Muscle layer of duodenum (tissue), 2 donors: ENCODE measurements at regions not wholly inside any gene's neighbourhood (a gene's known extent, or its start where the extent isn't known, plus 50 kb on each side); places are given as distances from the start of the nearest gene placed in this dataset.
"Not testable (repeated sequence)": the region's sequence is repeated elsewhere in the genome, so short reads cannot be mapped to it uniquely, and the experiment has no call there.

Source experiments
- H3K27ac ChIP-seq: one replicate; pipeline ENCODE4 v1.7.0; 2013; ENCODE audit warnings: mild to moderate bottlenecking, low read length
- H3K27me3 ChIP-seq: one replicate; pipeline ENCODE4 v1.7.0; 2013; ENCODE audit warnings: low read depth, mild to moderate bottlenecking, control low read depth, low read length
- H3K36me3 ChIP-seq, 2 donors: one replicate each; pipeline ENCODE4 v1.7.0; 2013; ENCODE audit warnings: low read length in 2 of 2, control low read depth in 1 of 2, mild to moderate bottlenecking in 1 of 2; ENCODE audit not compliant: insufficient read depth in 2 of 2, control insufficient read depth in 1 of 2
- H3K4me1 ChIP-seq, 2 donors: one replicate each; pipeline ENCODE4 v1.7.0; 2013; ENCODE audit warnings: low read length in 2 of 2, mild to moderate bottlenecking in 2 of 2, control low read depth in 1 of 2, moderate library complexity in 1 of 2; ENCODE audit not compliant: insufficient read depth in 2 of 2, control insufficient read depth in 1 of 2
- H3K4me3 ChIP-seq, 2 donors: one replicate each; pipeline ENCODE4 v1.7.0; 2013; ENCODE audit warnings: low read length in 2 of 2, low read depth in 1 of 2, mild to moderate bottlenecking in 1 of 2
- H3K9me3 ChIP-seq, 2 donors: one replicate each; pipeline ENCODE4 v1.7.0; 2013; ENCODE audit warnings: low read length in 2 of 2, control low read depth in 1 of 2, mild to moderate bottlenecking in 1 of 2; ENCODE audit not compliant: control insufficient read depth in 1 of 2
- donor health status: healthy.

GRCh38 chr9:90137801-90138200, 504.8 kb downstream of the DIRAS2 start:
- Histone ChIP-seq H3K36me3 (no peaks in the 10 kb centered on the region), H3K27me3 (no peaks in the 10 kb centered on the region), H3K4me1 (no peaks in the 10 kb centered on the region), H3K9me3 (no peaks in the 10 kb centered on the region), H3K27ac (no peak overlapping the region), H3K4me3 (no peak overlapping the region)

GRCh38 chr9:90140131-90140818, 502.3 kb downstream of the DIRAS2 start:
- H3K4me1 ChIP-seq = no peaks in the 10 kb centered on the region
- H3K4me3 ChIP-seq = no peak overlapping the region
- no peaks in the 10 kb centered on the region for H3K27me3 ChIP-seq
- no peaks in the 10 kb centered on the region for H3K36me3 ChIP-seq
- no peak overlapping the region for H3K27ac ChIP-seq
- H3K9me3 ChIP-seq = no peaks in the 10 kb centered on the region

GRCh38 chr9:90141723-90142122, 500.9 kb downstream of the DIRAS2 start:
- H3K27ac ChIP-seq = no peak overlapping the region
- H3K9me3 ChIP-seq = no peaks in the 10 kb centered on the region
- H3K27me3 ChIP-seq = no peaks in the 10 kb centered on the region
- H3K4me1 ChIP-seq = no peaks in the 10 kb centered on the region
- H3K4me3 ChIP-seq = no peak overlapping the region
- H3K36me3 ChIP-seq = no peaks in the 10 kb centered on the region

- Histone ChIP-seq H3K4me1 (no peaks in the 10 kb centered on the region), H3K27ac (no peak overlapping the region), H3K36me3 (no peaks in the 10 kb centered on the region), H3K9me3 (peaks cover 0 to 5% of the 10 kb centered on the region in 2 donors), H3K27me3 (no peaks in the 10 kb centered on the region), H3K4me3 (no peak overlapping the region)
These were observed 500.0 kb downstream of the DIRAS2 start for GRCh38 chr9:90142580-90142979.

GRCh38 chr9:90147426-90147825, 495.2 kb downstream of the DIRAS2 start:
- H3K4me3 ChIP-seq = no peak overlapping the region

GRCh38 chr9:90156318-90156717, 486.3 kb downstream of the DIRAS2 start:
- H3K4me1 ChIP-seq = no peaks in the 10 kb centered on the region
- H3K27ac ChIP-seq = no peak overlapping the region
- no peaks in the 10 kb centered on the region for H3K9me3 ChIP-seq
- H3K27me3 ChIP-seq = no peaks in the 10 kb centered on the region
- no peak overlapping the region for H3K4me3 ChIP-seq
- no peaks in the 10 kb centered on the region for H3K36me3 ChIP-seq

More at GRCh38 chr9:90147426-90147825, 495.2 kb downstream of the DIRAS2 start:
- Histone ChIP-seq H3K36me3 (no peaks in the 10 kb centered on the region), H3K9me3 (peaks cover 0 to 8% of the 10 kb centered on the region in 2 donors), H3K4me1 (no peaks in the 10 kb centered on the region), H3K27ac (no peak overlapping the region), H3K27me3 (no peaks in the 10 kb centered on the region)

- H3K4me1 ChIP-seq = no peaks in the 10 kb centered on the region
- no peak overlapping the region for H3K27ac ChIP-seq
- H3K36me3 ChIP-seq = no peaks in the 10 kb centered on the region
- H3K4me3 ChIP-seq = no peak overlapping the region
- H3K9me3 ChIP-seq = no peaks in the 10 kb centered on the region
- no peaks in the 10 kb centered on the region for H3K27me3 ChIP-seq
These were observed 480.3 kb downstream of the DIRAS2 start for GRCh38 chr9:90162326-90162725.

- H3K9me3 ChIP-seq = no peaks in the 10 kb centered on the region
- peaks cover 0 to 4% of the 10 kb centered on the region in 2 donors for H3K4me1 ChIP-seq
- no peaks in the 10 kb centered on the region for H3K27me3 ChIP-seq
- no peak overlapping the region for H3K27ac ChIP-seq
- no peak overlapping the region for H3K4me3 ChIP-seq
- H3K36me3 ChIP-seq = no peaks in the 10 kb centered on the region
These were observed 479.8 kb downstream of the DIRAS2 start for GRCh38 chr9:90162819-90163218.

- Histone ChIP-seq H3K4me3 (no peak overlapping the region), H3K9me3 (no peaks in the 10 kb centered on the region), H3K27me3 (no peaks in the 10 kb centered on the region), H3K27ac (no peak overlapping the region), H3K4me1 (peaks cover 0 to 7% of the 10 kb centered on the region in 2 donors), H3K36me3 (no peaks in the 10 kb centered on the region)
These were observed 477.3 kb downstream of the DIRAS2 start for GRCh38 chr9:90165281-90165680.

- not testable (repeated sequence) for H3K4me3 ChIP-seq, H3K36me3 ChIP-seq, H3K27ac ChIP-seq, H3K9me3 ChIP-seq, H3K4me1 ChIP-seq, H3K27me3 ChIP-seq
These were observed 476.2 kb downstream of the DIRAS2 start for GRCh38 chr9:90166374-90166773.

GRCh38 chr9:90167914-90168313, 474.7 kb downstream of the DIRAS2 start:
- Histone ChIP-seq H3K27ac (no peak overlapping the region), H3K4me3 (no peak overlapping the region), H3K4me1 (peaks cover 0 to 7% of the 10 kb centered on the region in 2 donors), H3K27me3 (no peaks in the 10 kb centered on the region), H3K36me3 (no peaks in the 10 kb centered on the region), H3K9me3 (peaks cover 5 to 7% of the 10 kb centered on the region in 2 donors)

- Histone ChIP-seq H3K4me3 (no peak overlapping the region), H3K27ac (peak overlapping the region; percentile 71)
These were observed 473.1 kb downstream of the DIRAS2 start for GRCh38 chr9:90169490-90169889.

More at GRCh38 chr9:90169490-90169889, 473.1 kb downstream of the DIRAS2 start:
- Histone ChIP-seq H3K9me3 (peaks cover 5 to 7% of the 10 kb centered on the region in 2 donors), H3K36me3 (no peaks in the 10 kb centered on the region), H3K27me3 (no peaks in the 10 kb centered on the region), H3K4me1 (peaks cover 0 to 7% of the 10 kb centered on the region in 2 donors)
